Spleen (tissue), 7 donors: ENCODE measurements at regions not wholly inside any gene's neighbourhood (a gene's known extent, or its start where the extent isn't known, plus 50 kb on each side); places are given as distances from the start of the nearest gene placed in this dataset.

Experiments used
- CTCF ChIP-seq, 11 experiments: fragments of 200-600 bp in 7 of 11; fragments of 450-650 bp in 4 of 11; sonication (generic) in 4 of 11; IDR thresholded peaks in 8 of 11; conservative IDR thresholded peaks in 3 of 11; 1 replicate in 7 of 11; 2 replicates in 4 of 11; pipeline versions ENCODE4 v1.4.0 to v1.8.0; 2016 to 2021; ENCODE audit warnings: antibody characterized with exemption in 11 of 11, inconsistent platforms in 4 of 11, mild to moderate bottlenecking in 1 of 11
- POLR2AphosphoS5 ChIP-seq, 3 donors: sonication (generic); formaldehyde crosslinking; IDR thresholded peaks; one replicate each; pipeline ENCODE4 v1.5.1; 2017; ENCODE audit warnings: antibody characterized with exemption in 3 of 3
- donor health status: DM: no; HTN: no; CAD: no; lungs with moderate emphysema.
- donor health status: DM: no; HTN: no; CAD: no.
- donor health status: DM: no; HTN: no; CAD: no.

GRCh38 chr11:70926543-70927201 lies 325.7 kb downstream of the SHANK2 start:
- no peak for TF ChIP-seq CTCF (IDR thresholded peaks at IDR 0.05 in 8 of 11, conservative IDR thresholded peaks at IDR 0.05 in 3 of 11)
- no peak for TF ChIP-seq POLR2AphosphoS5 (IDR thresholded peaks at IDR 0.05)
